Ishikawa (cell line): ENCODE measurements at regions not wholly inside any gene's neighbourhood (a gene's known extent, or its start where the extent isn't known, plus 50 kb on each side); places are given as distances from the start of the nearest gene placed in this dataset.

Source experiments
- CEBPB ChIP-seq: IDR thresholded peaks from 2 replicates; pipeline ENCODE4 v1.6.1; 2012
- CREB1 ChIP-seq: IDR thresholded peaks from 2 replicates; pipeline ENCODE4 v1.6.1; 2012; ENCODE audit warnings: low read depth
- EGR1 ChIP-seq: IDR thresholded peaks from 2 replicates; pipeline ENCODE4 v1.6.1; 2012
- EP300 ChIP-seq: IDR thresholded peaks from 2 replicates; pipeline ENCODE4 v1.6.1; 2012; ENCODE audit warnings: borderline replicate concordance
- FOXM1 ChIP-seq: IDR thresholded peaks from 2 replicates; pipeline ENCODE4 v1.6.1; 2012; ENCODE audit warnings: low read depth, borderline replicate concordance
- MAX ChIP-seq: IDR thresholded peaks from 2 replicates; pipeline ENCODE4 v1.6.1; 2012
- NFIC ChIP-seq: IDR thresholded peaks from 2 replicates; pipeline ENCODE4 v1.6.1; 2012
- RAD21 ChIP-seq: IDR thresholded peaks from 2 replicates; pipeline ENCODE4 v1.6.1; 2012; ENCODE audit warnings: low read depth
- REST ChIP-seq: IDR thresholded peaks from 2 replicates; pipeline ENCODE4 v1.6.1; 2012; ENCODE audit warnings: low read depth, mild to moderate bottlenecking
- TAF1 ChIP-seq: IDR thresholded peaks from 2 replicates; pipeline ENCODE4 v1.6.1; 2012; ENCODE audit warnings: low read depth, mild to moderate bottlenecking
- TCF12 ChIP-seq: IDR thresholded peaks from 2 replicates; pipeline ENCODE4 v1.6.1; 2012; ENCODE audit warnings: low read depth
- TEAD4 ChIP-seq: IDR thresholded peaks from 2 replicates; pipeline ENCODE4 v1.6.1; 2012
- USF1 ChIP-seq: IDR thresholded peaks from 2 replicates; pipeline ENCODE4 v1.6.1; 2012
- YY1 ChIP-seq: IDR thresholded peaks from 2 replicates; pipeline ENCODE4 v1.6.1; 2012; ENCODE audit warnings: low read depth
- ZBTB7A ChIP-seq: IDR thresholded peaks from 2 replicates; pipeline ENCODE4 v1.6.1; 2012; ENCODE audit warnings: low read depth

GRCh38 chr4:123661080-123661737 lies 264.6 kb downstream of the SPRY1 start:
- TF ChIP-seq EGR1 (no peak), RAD21 (peak; percentile 71)

- TF ChIP-seq NFIC (no peak), FOXM1 (no peak), CREB1 (no peak), MAX (no peak), TCF12 (no peak), EGR1 (no peak), TEAD4 (no peak), EP300 (no peak), CEBPB (no peak), REST (no peak), ZBTB7A (no peak), TAF1 (no peak), RAD21 (no peak), USF1 (no peak)
Measured at GRCh38 chr4:123662827-123663226, 266.2 kb downstream of the SPRY1 start.

- TF ChIP-seq EGR1 (no peak), YY1 (no peak), TAF1 (no peak), ZBTB7A (no peak), CREB1 (no peak), TCF12 (no peak), NFIC (no peak), CEBPB (no peak)
Measured at GRCh38 chr4:123666486-123666885, 269.9 kb downstream of the SPRY1 start.

GRCh38 chr4:123667496-123667895 lies 270.9 kb downstream of the SPRY1 start:
- TF ChIP-seq TEAD4 (no peak), TCF12 (no peak), EGR1 (no peak), RAD21 (no peak), ZBTB7A (no peak), FOXM1 (no peak), EP300 (no peak), TAF1 (no peak), CEBPB (no peak), REST (no peak), USF1 (no peak), CREB1 (no peak), NFIC (no peak), YY1 (no peak), MAX (no peak)

- TF ChIP-seq TCF12 (no peak), ZBTB7A (no peak), CEBPB (no peak), REST (no peak), EGR1 (no peak), RAD21 (no peak), CREB1 (no peak), NFIC (no peak), FOXM1 (no peak), YY1 (no peak), MAX (no peak), EP300 (no peak), TEAD4 (no peak), TAF1 (no peak)
Measured at GRCh38 chr4:123667991-123668390, 271.4 kb downstream of the SPRY1 start.
